ENCODE measurements at regions not wholly inside any gene's neighbourhood (a gene's known extent, or its start where the extent isn't known, plus 50 kb on each side); places are given as distances from the start of the nearest gene placed in this dataset.

- WGBS, 2 donors: 92% methylated on average over 5 of the region's 5 CpGs; no CpG with 5 or more reads in 1 of the 2 donors
- intact Hi-C loops (cut with DNase I; ENCODE audit: low total_unique reads): no loop called here
- TF ChIP-seq CTCF (IDR thresholded peaks at IDR 0.05) (no peak), POLR2A (IDR thresholded peaks at IDR 0.05) (no peak)
Measured at GRCh38 chr12:84174115-84174514, 738.5 kb downstream of the SLC6A15 start.

GRCh38 chr12:84172823-84173424 lies 739.7 kb downstream of the SLC6A15 start:
- intact Hi-C loops (cut with DNase I; ENCODE audit: low total_unique reads): no loop called here
- 77 to 89% methylated on average over 3 to 4 of the region's 4 CpGs for WGBS, 2 donors
- Histone ChIP-seq H3K27me3 (no peaks in the 10 kb centered on the region), H3K9me3 (no peaks in the 10 kb centered on the region), H3K36me3 (ENCODE audit: low read depth, missing control alignments) (no peaks in the 10 kb centered on the region), H3K4me3 (no peak overlapping the region), H3K27ac (no peak overlapping the region), H3K4me1 (no peaks in the 10 kb centered on the region)
- TF ChIP-seq CTCF (IDR thresholded peaks at IDR 0.05) (no peak), POLR2A (IDR thresholded peaks at IDR 0.05) (no peak)
- DNase-seq: no peak

More at GRCh38 chr12:84174115-84174514, 738.5 kb downstream of the SLC6A15 start:
- no peaks in the 10 kb centered on the region for H3K4me1 ChIP-seq
- no peak overlapping the region for H3K4me3 ChIP-seq
- H3K27ac ChIP-seq: no peak overlapping the region
- no peaks in the 10 kb centered on the region for H3K36me3 ChIP-seq (ENCODE audit: low read depth, missing control alignments)
- H3K27me3 ChIP-seq: no peaks in the 10 kb centered on the region
- no peaks in the 10 kb centered on the region for H3K9me3 ChIP-seq
- DNase-seq: no peak

- WGBS, 2 donors: 42 to 53% methylated on average over 1 of the region's 1 CpG
- H3K27ac ChIP-seq: no peak overlapping the region
- H3K4me3 ChIP-seq: no peak overlapping the region
- no peak for DNase-seq
- no peak for TF ChIP-seq CTCF (IDR thresholded peaks at IDR 0.05)
- no peak for TF ChIP-seq POLR2A (IDR thresholded peaks at IDR 0.05)
- intact Hi-C loops (cut with DNase I; ENCODE audit: low total_unique reads): no loop called here
- H3K27me3 ChIP-seq: no peaks in the 10 kb centered on the region
- no peaks in the 10 kb centered on the region for H3K36me3 ChIP-seq (ENCODE audit: low read depth, missing control alignments)
- no peaks in the 10 kb centered on the region for H3K4me1 ChIP-seq
- no peaks in the 10 kb centered on the region for H3K9me3 ChIP-seq
Measured at GRCh38 chr12:84166812-84167211, 745.8 kb downstream of the SLC6A15 start.

GRCh38 chr12:84165998-84166571 lies 746.5 kb downstream of the SLC6A15 start:
- 56 to 76% methylated on average over 2 of the region's 2 CpGs for WGBS, 2 donors
- Histone ChIP-seq H3K4me1 (no peaks in the 10 kb centered on the region), H3K4me3 (no peak overlapping the region), H3K27me3 (no peaks in the 10 kb centered on the region), H3K9me3 (no peaks in the 10 kb centered on the region), H3K36me3 (ENCODE audit: low read depth, missing control alignments) (no peaks in the 10 kb centered on the region), H3K27ac (no peak overlapping the region)
- intact Hi-C loops (cut with DNase I; ENCODE audit: low total_unique reads): no loop called here
- no peak for DNase-seq
- TF ChIP-seq POLR2A (IDR thresholded peaks at IDR 0.05) (no peak), CTCF (IDR thresholded peaks at IDR 0.05) (no peak)

- no peaks in the 10 kb centered on the region for H3K9me3 ChIP-seq
- H3K4me3 ChIP-seq: no peak overlapping the region
- 81 to 83% methylated on average over 2 of the region's 2 CpGs for WGBS, 2 donors
- no peaks in the 10 kb centered on the region for H3K4me1 ChIP-seq
- TF ChIP-seq CTCF (IDR thresholded peaks at IDR 0.05) (no peak), POLR2A (IDR thresholded peaks at IDR 0.05) (no peak)
- no peak overlapping the region for H3K27ac ChIP-seq
- no peak for DNase-seq
- intact Hi-C loops (cut with DNase I; ENCODE audit: low total_unique reads): no loop called here
- H3K27me3 ChIP-seq: no peaks in the 10 kb centered on the region
- no peaks in the 10 kb centered on the region for H3K36me3 ChIP-seq (ENCODE audit: low read depth, missing control alignments)
Measured at GRCh38 chr12:84161296-84161695, 751.3 kb downstream of the SLC6A15 start.
